Endothelial cell of umbilical vein (primary cell): ENCODE measurements at regions not wholly inside any gene's neighbourhood (a gene's known extent, or its start where the extent isn't known, plus 50 kb on each side); places are given as distances from the start of the nearest gene placed in this dataset.

ENCODE experiments used
- BruUV-seq: library from RNA; stranded (reverse); fragments of 400-500 nt; replicated peaks from 2 replicates; lab custom pipeline; 2021; lab: Mats Ljungman, UMichigan
- CTCF ChIA-PET: fragments of 300-600, 350-600 bp; sonication (Branson Sonifier 250); formaldehyde crosslinking; loops from one replicate; lab custom pipeline; 2021; ENCODE audit warnings: antibody characterized with exemption, inconsistent platforms; lab: Charles Lee
- POLR2A ChIA-PET: fragments of 300-600, 350-600 bp; sonication (Branson Sonifier 250); formaldehyde crosslinking; loops from one replicate; lab custom pipeline; 2021; ENCODE audit warnings: antibody characterized with exemption, inconsistent platforms; lab: Charles Lee
- DNase-seq: peaks from one replicate; pipeline ENCODE4 v3.0.0-alpha.2; 2011; ENCODE audit warnings: low read depth, low spot score
- FAIRE-seq: peaks from 2 replicates; lab custom pipeline; 2011; peaks lifted over from hg19 to GRCh38; lab: Jason Lieb, UNC
- H2AFZ ChIP-seq: 2 replicates; pipeline ENCODE4 v1.6.0; 2012; ENCODE audit warnings: low read depth, low read length, control low read depth, inconsistent platforms
- H3K27ac ChIP-seq: 2 replicates; pipeline ENCODE4 v1.5.1; 2011; ENCODE audit warnings: low read depth, mild to moderate bottlenecking, control low read depth, low read length, moderate library complexity; ENCODE audit not compliant: insufficient read depth
- H3K27me3 ChIP-seq, 2 experiments: 2 replicates each; pipeline versions ENCODE4 v1.6.0 to v1.6.1; 2011; ENCODE audit warnings: low read length in 2 of 2, mixed read lengths in 1 of 2; ENCODE audit not compliant: control insufficient read depth in 2 of 2, insufficient read depth in 2 of 2
- H3K36me3 ChIP-seq, 2 experiments: 2 replicates in 1 of 2; 3 replicates in 1 of 2; pipeline ENCODE4 v1.5.1; 2011; ENCODE audit warnings: low read length in 2 of 2, mild to moderate bottlenecking in 1 of 2, moderate library complexity in 1 of 2; ENCODE audit not compliant: control insufficient read depth in 2 of 2, insufficient read depth in 2 of 2; ENCODE audit errors: extremely low read depth in 1 of 2
- H3K4me1 ChIP-seq: 3 replicates; pipeline ENCODE4 v1.5.1; 2011; ENCODE audit warnings: mild to moderate bottlenecking, low read length; ENCODE audit not compliant: control insufficient read depth, insufficient read depth; ENCODE audit errors: extremely low read depth
- H3K4me2 ChIP-seq: 2 replicates; pipeline ENCODE4 v1.6.1; 2011; ENCODE audit warnings: low read length, control low read depth, mixed read lengths; ENCODE audit not compliant: insufficient read depth
- H3K4me3 ChIP-seq, 3 experiments: fragments of 200-600 bp in 1 of 3; sonication (generic), shearing (Covaris generic) in 1 of 3; replicated peaks in 1 of 3; 2 replicates each; pipeline ENCODE4 v1.5.1; 2011 to 2016; ENCODE audit warnings: control low read depth in 3 of 3, low read length in 3 of 3, mild to moderate bottlenecking in 2 of 3, inconsistent platforms in 1 of 3, low read depth in 1 of 3, moderate library complexity in 1 of 3; ENCODE audit not compliant: insufficient read depth in 1 of 3
- H3K79me2 ChIP-seq: 2 replicates; pipeline ENCODE4 v1.6.0; 2012; ENCODE audit warnings: low read length, inconsistent platforms; ENCODE audit not compliant: control insufficient read depth, insufficient read depth
- H3K9ac ChIP-seq: replicated peaks from 2 replicates; pipeline ENCODE3; 2011; ENCODE audit warnings: low read length, control low read depth; ENCODE audit not compliant: insufficient read depth; ENCODE audit errors: extremely low read depth
- H3K9me1 ChIP-seq: replicated peaks from 3 replicates; pipeline ENCODE4 v1.6.0; 2011; ENCODE audit warnings: mild to moderate bottlenecking, low read length; ENCODE audit not compliant: control insufficient read depth, insufficient read depth; ENCODE audit errors: extremely low read depth
- H3K9me3 ChIP-seq: replicated peaks from 2 replicates; pipeline ENCODE4 v1.5.1; 2012; ENCODE audit warnings: low read length, inconsistent platforms; ENCODE audit not compliant: control insufficient read depth, insufficient read depth
- H4K20me1 ChIP-seq: replicated peaks from 2 replicates; pipeline ENCODE3; 2011; ENCODE audit warnings: mild to moderate bottlenecking, low read length; ENCODE audit not compliant: control insufficient read depth, insufficient read depth; ENCODE audit errors: extremely low read depth
- CTCF ChIP-seq, 2 donors: IDR thresholded peaks; 1 replicate in 1 of 2; 2 replicates in 1 of 2; pipeline ENCODE4 v1.5.1; 2011; ENCODE audit warnings: low read length in 2 of 2, mild to moderate bottlenecking in 2 of 2, moderate library complexity in 2 of 2, control low read depth in 1 of 2, inconsistent platforms in 1 of 2, low read depth in 1 of 2; ENCODE audit not compliant: insufficient read depth in 1 of 2; ENCODE audit errors: extremely low read depth in 1 of 2
- EZH2 ChIP-seq: IDR thresholded peaks from 2 replicates; pipeline ENCODE4 v1.6.1; 2012; ENCODE audit warnings: borderline replicate concordance, low read depth, mild to moderate bottlenecking, moderate library complexity, low read length, inconsistent platforms; ENCODE audit not compliant: severe bottlenecking
- FOS ChIP-seq: IDR thresholded peaks from 2 replicates; pipeline ENCODE4 v1.6.1; 2011; ENCODE audit warnings: mild to moderate bottlenecking, low read length, moderate library complexity, borderline replicate concordance; ENCODE audit not compliant: insufficient read depth
- GATA2 ChIP-seq: IDR thresholded peaks from 2 replicates; pipeline ENCODE4 v1.7.0; 2011; ENCODE audit warnings: low read depth, mild to moderate bottlenecking, moderate library complexity, mixed read lengths, low read length; ENCODE audit not compliant: insufficient read length, insufficient read depth
- JUN ChIP-seq: IDR thresholded peaks from 2 replicates; pipeline ENCODE4 v1.6.1; 2011; ENCODE audit warnings: borderline replicate concordance, low read depth; ENCODE audit not compliant: insufficient read length, insufficient read depth
- MAX ChIP-seq: IDR thresholded peaks from 2 replicates; pipeline ENCODE4 v1.6.1; 2011; ENCODE audit not compliant: insufficient read depth, insufficient read length
- MYC ChIP-seq: IDR thresholded peaks from one replicate; pipeline ENCODE4 v1.6.1; 2011; ENCODE audit warnings: mild to moderate bottlenecking, low read depth, low read length
- POLR2A ChIP-seq: IDR thresholded peaks from 2 replicates; pipeline ENCODE4 v1.6.1; 2012; ENCODE audit warnings: low read depth, mild to moderate bottlenecking, control low read depth, low read length
- POLR2AphosphoS5 ChIP-seq: IDR thresholded peaks from 2 replicates; pipeline ENCODE4 v1.6.1; 2012; ENCODE audit warnings: low read depth, mild to moderate bottlenecking, control low read depth, low read length, moderate library complexity; ENCODE audit not compliant: insufficient read depth
- dilution Hi-C: fragments of 300-500 bp; cut with MboI; formaldehyde crosslinking; loops from one replicate; pipeline ENCODE4 v1.15.0; 2019; ENCODE audit warnings: low sequenced_read_pairs; ENCODE audit not compliant: extremely low pct_ligation_motif_present
- intact Hi-C: fragments of 100-400 bp; cut with micrococcal nuclease; formaldehyde crosslinking; loops from one replicate; pipeline ENCODE4 v1.10.0; 2022

GRCh38 chr3:195004512-195005250 is 266.3 kb downstream of the XXYLT1 start:
- no peaks in the 10 kb centered on the region for H3K27me3 ChIP-seq
- no peak overlapping the region for H3K4me3 ChIP-seq
- intact Hi-C loops (loop anchor here (10.0 kb wide), 1 partner anchor 320 kb away; the partner anchor contains the start of gene FAM43A), dilution Hi-C loops (no loop called here)
- FAIRE-seq (no peak), DNase-seq (no peak)
- ChIA-PET POLR2A (no interaction called here), CTCF (interaction anchor here (1.0 to 3.2 kb wide), 2 partner anchors 15 to 102 kb away, joined by 3 to 10 read pairs; no protein-coding TSS in a partner anchor)
- no peak overlapping the region for H3K27ac ChIP-seq
- H3K4me2 ChIP-seq, result no peak overlapping the region
- H3K36me3 ChIP-seq, result no peaks in the 10 kb centered on the region
- no peaks in the 10 kb centered on the region for H3K79me2 ChIP-seq
- H3K9me1 ChIP-seq, result no peaks in the 10 kb centered on the region
- no TSS peak for BruUV-seq
- TF ChIP-seq FOS (no peak), JUN (no peak), POLR2AphosphoS5 (no peak), MYC (no peak), CTCF (IDR thresholded peaks at IDR 0.05; ENCODE audit: extremely low read depth in 1 of 2, insufficient read depth in 1 of 2, low read depth in 1 of 2, low read length in 2 of 2) (no peak), MAX (no peak), EZH2 (no peak), POLR2A (no peak), GATA2 (no peak)
- no peaks in the 10 kb centered on the region for H3K9me3 ChIP-seq
- H4K20me1 ChIP-seq, result no peaks in the 10 kb centered on the region
- no peak overlapping the region for H2AFZ ChIP-seq
- H3K9ac ChIP-seq, result no peak overlapping the region
- peaks cover 5% of the 10 kb centered on the region for H3K4me1 ChIP-seq
